SU-DHL-6 (cell line): ENCODE measurements at regions not wholly inside any gene's neighbourhood (a gene's known extent, or its start where the extent isn't known, plus 50 kb on each side); places are given as distances from the start of the nearest gene placed in this dataset.

ENCODE experiments used
- H2AFZ ChIP-seq: fragments of 200-600 bp; sonication (generic); 2 replicates; pipeline ENCODE4 v1.6.1; 2014; ENCODE audit warnings: low read depth, mild to moderate bottlenecking, moderate library complexity, mixed read lengths, antibody characterized with exemption, low read length; ENCODE audit not compliant: severe bottlenecking
- H3F3A ChIP-seq: fragments of 200-600 bp; shearing (Covaris generic); 2 replicates; pipeline ENCODE4 v1.6.0; 2016; ENCODE audit warnings: antibody characterized with exemption, mild to moderate bottlenecking; ENCODE audit not compliant: insufficient read depth
- H3K27ac ChIP-seq: fragments of 200-600 bp; sonication (generic); 2 replicates; pipeline ENCODE4 v1.5.1; 2016; ENCODE audit warnings: low read depth, mild to moderate bottlenecking, low read length, moderate library complexity, mixed read lengths
- H3K27me3 ChIP-seq: fragments of 200-600 bp; sonication (generic), shearing (Covaris generic); 2 replicates; pipeline ENCODE4 v1.6.0; 2014; ENCODE audit warnings: mild to moderate bottlenecking, low read length
- H3K36me3 ChIP-seq: fragments of 200-600 bp; sonication (generic); 2 replicates; pipeline ENCODE4 v1.6.1; 2014; ENCODE audit warnings: mild to moderate bottlenecking, low read length, mixed read lengths
- H3K4me2 ChIP-seq: fragments of 300-600, 200-600 bp; shearing (Covaris generic), sonication (generic); 2 replicates; pipeline ENCODE4 v1.6.0; 2014; ENCODE audit warnings: low read length, low read depth, mild to moderate bottlenecking; ENCODE audit not compliant: poor library complexity, severe bottlenecking
- H3K4me3 ChIP-seq: fragments of 200-600 bp; sonication (generic); 2 replicates; pipeline ENCODE4 v1.5.1; 2014; ENCODE audit warnings: antibody characterized with exemption, low read length, mild to moderate bottlenecking, mixed read lengths; ENCODE audit not compliant: insufficient read depth, poor library complexity, severe bottlenecking
- H3K79me2 ChIP-seq: fragments of 200-600 bp; sonication (generic); 2 replicates; pipeline ENCODE4 v1.6.1; 2014; ENCODE audit warnings: mild to moderate bottlenecking, low read length, moderate library complexity; ENCODE audit not compliant: insufficient read depth
- H3K9ac ChIP-seq: fragments of 200-600 bp; sonication (generic); 2 replicates; pipeline ENCODE4 v1.7.0; 2014; ENCODE audit warnings: mild to moderate bottlenecking, low read length
- H3K9me2 ChIP-seq: fragments of 200-600 bp; sonication (generic); replicated peaks from 2 replicates; pipeline ENCODE4 v1.6.1; 2014; ENCODE audit warnings: low read length; ENCODE audit not compliant: insufficient read depth
- H3K9me3 ChIP-seq: fragments of 200-600 bp; sonication (generic); 2 replicates; pipeline ENCODE4 v1.6.1; 2014; ENCODE audit warnings: low read length, mixed read lengths; ENCODE audit not compliant: insufficient read depth
- H4K20me1 ChIP-seq: fragments of 200-600 bp; sonication (generic); 2 replicates; pipeline ENCODE4 v1.6.1; 2014; ENCODE audit warnings: low read depth, mild to moderate bottlenecking, antibody characterized with exemption, low read length, moderate library complexity, mixed read lengths
- EZH2phosphoT487 ChIP-seq: fragments of 200-600 bp; sonication (generic), shearing (Covaris generic); conservative IDR thresholded peaks from 2 replicates; pipeline ENCODE4 v1.6.1; 2018; ENCODE audit warnings: mild to moderate bottlenecking, antibody characterized with exemption, low read length, moderate library complexity, mixed read lengths
- TF ChIP-seq, protein P1 (sequence below): fragments of 200-600 bp; sonication (generic); IDR thresholded peaks from one replicate; pipeline ENCODE4 v1.5.1; 2017; ENCODE audit warnings: antibody characterized with exemption, mild to moderate bottlenecking, low read length, moderate library complexity; ENCODE audit not compliant: insufficient read depth, poor library complexity, severe bottlenecking

GRCh38 chr1:29599071-29599470 is 362.7 kb downstream of the PTPRU start:
- no peak overlapping the region for H3K4me3 ChIP-seq
- no peak overlapping the region for H3K27ac ChIP-seq
- H3K27me3 ChIP-seq = no peaks in the 10 kb centered on the region
- no peaks in the 10 kb centered on the region for H3K9me2 ChIP-seq
- no peaks in the 10 kb centered on the region for H3K36me3 ChIP-seq
- no peak overlapping the region for H3K4me2 ChIP-seq
- no peak for TF ChIP-seq EZH2phosphoT487
- TF ChIP-seq, protein P1, sequence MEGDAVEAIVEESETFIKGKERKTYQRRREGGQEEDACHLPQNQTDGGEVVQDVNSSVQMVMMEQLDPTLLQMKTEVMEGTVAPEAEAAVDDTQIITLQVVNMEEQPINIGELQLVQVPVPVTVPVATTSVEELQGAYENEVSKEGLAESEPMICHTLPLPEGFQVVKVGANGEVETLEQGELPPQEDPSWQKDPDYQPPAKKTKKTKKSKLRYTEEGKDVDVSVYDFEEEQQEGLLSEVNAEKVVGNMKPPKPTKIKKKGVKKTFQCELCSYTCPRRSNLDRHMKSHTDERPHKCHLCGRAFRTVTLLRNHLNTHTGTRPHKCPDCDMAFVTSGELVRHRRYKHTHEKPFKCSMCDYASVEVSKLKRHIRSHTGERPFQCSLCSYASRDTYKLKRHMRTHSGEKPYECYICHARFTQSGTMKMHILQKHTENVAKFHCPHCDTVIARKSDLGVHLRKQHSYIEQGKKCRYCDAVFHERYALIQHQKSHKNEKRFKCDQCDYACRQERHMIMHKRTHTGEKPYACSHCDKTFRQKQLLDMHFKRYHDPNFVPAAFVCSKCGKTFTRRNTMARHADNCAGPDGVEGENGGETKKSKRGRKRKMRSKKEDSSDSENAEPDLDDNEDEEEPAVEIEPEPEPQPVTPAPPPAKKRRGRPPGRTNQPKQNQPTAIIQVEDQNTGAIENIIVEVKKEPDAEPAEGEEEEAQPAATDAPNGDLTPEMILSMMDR = no peak
- no peak overlapping the region for H2AFZ ChIP-seq
- no peaks in the 10 kb centered on the region for H4K20me1 ChIP-seq
- H3K9me3 ChIP-seq = no peaks in the 10 kb centered on the region; the same call in none of the 2 replicates
- H3F3A ChIP-seq = no peaks in the 10 kb centered on the region
- H3K79me2 ChIP-seq = no peaks in the 10 kb centered on the region
- no peak overlapping the region for H3K9ac ChIP-seq

- no peaks in the 10 kb centered on the region for H3K79me2 ChIP-seq
- no peak overlapping the region for H3K9ac ChIP-seq
- H3K4me2 ChIP-seq = no peak overlapping the region
- no peak overlapping the region for H2AFZ ChIP-seq
- H3K9me2 ChIP-seq = no peaks in the 10 kb centered on the region
- H4K20me1 ChIP-seq = no peaks in the 10 kb centered on the region
- no peak overlapping the region for H3K27ac ChIP-seq
- no peaks in the 10 kb centered on the region for H3K36me3 ChIP-seq
- no peaks in the 10 kb centered on the region; the same call in 1 of the 2 replicates for H3K9me3 ChIP-seq
- TF ChIP-seq EZH2phosphoT487 = no peak
- TF ChIP-seq, protein P1 = no peak
- H3K4me3 ChIP-seq = no peak overlapping the region
- H3K27me3 ChIP-seq = no peaks in the 10 kb centered on the region
- H3F3A ChIP-seq = no peaks in the 10 kb centered on the region
These were observed 361.5 kb downstream of the PTPRU start for GRCh38 chr1:29597861-29598260.

DNA sequence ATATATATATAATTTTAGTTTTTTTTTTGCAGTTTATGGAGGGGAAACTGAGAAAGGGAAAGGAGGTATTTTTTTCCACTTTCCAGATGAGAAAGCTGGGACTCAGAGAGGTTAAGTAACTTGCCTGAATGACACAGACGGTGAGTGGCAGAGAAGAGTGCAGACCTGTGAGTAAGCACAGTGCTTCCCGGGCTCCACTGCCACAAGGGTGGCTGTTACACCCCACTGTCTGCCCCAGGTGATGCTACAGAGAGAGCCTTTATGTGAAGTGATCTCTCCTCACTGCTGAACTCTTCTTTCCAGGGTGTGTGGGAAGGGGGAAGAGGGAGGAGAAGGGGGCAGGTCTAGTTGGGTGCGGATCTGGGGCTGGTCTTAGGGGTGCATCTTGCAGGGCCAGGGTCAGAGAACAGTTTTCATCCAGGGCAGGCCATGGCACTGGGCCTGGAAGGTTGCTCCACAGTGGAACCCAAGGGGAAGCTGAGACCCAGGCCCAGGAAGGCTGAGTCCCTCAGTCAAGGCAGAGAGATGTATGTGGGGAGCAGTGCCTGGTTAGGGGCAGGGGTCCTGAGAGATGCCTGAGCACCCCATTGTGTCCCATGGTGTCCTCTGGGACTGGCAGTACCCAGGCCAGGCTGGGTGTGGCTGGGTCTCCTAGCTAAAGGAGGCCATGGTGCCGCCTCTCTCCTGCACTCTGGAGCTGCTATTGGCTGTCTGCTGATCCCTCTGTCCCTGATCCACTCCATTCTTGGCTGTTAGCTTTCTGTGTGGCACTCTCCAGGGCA is 357.5 kb downstream of the PTPRU start:
- no peaks in the 10 kb centered on the region for H4K20me1 ChIP-seq
- TF ChIP-seq, protein P1 = no peak
- TF ChIP-seq EZH2phosphoT487 = no peak

More for the DNA sequence above, 357.5 kb downstream of the PTPRU start:
- no peak overlapping the region for H3K9ac ChIP-seq
- no peak overlapping the region for H3K4me2 ChIP-seq
- no peaks in the 10 kb centered on the region for H3F3A ChIP-seq
- no peaks in the 10 kb centered on the region for H3K9me2 ChIP-seq
- H3K79me2 ChIP-seq = no peaks in the 10 kb centered on the region
- H3K27me3 ChIP-seq = no peaks in the 10 kb centered on the region
- H2AFZ ChIP-seq = no peak overlapping the region
- H3K4me3 ChIP-seq = no peak overlapping the region
- no peaks in the 10 kb centered on the region for H3K9me3 ChIP-seq
- no peaks in the 10 kb centered on the region for H3K36me3 ChIP-seq
- H3K27ac ChIP-seq = no peak overlapping the region
